GM19395 (cell line): ENCODE measurements at regions not wholly inside any gene's neighbourhood (a gene's known extent, or its start where the extent isn't known, plus 50 kb on each side); places are given as distances from the start of the nearest gene placed in this dataset.
"Not testable (repeated sequence)": the region's sequence is repeated elsewhere in the genome, so short reads cannot be mapped to it uniquely, and the experiment has no call there.

Experiments
- ATAC-seq: cut with Tn5 transposase; IDR thresholded peaks from one replicate; pipeline ENCODE4 v1.9.1; 2021; ENCODE audit warnings: mild to moderate bottlenecking, moderate library complexity; ENCODE audit not compliant: unreplicated experiment

GRCh38 chr13:33545492-33545891, 259.9 kb upstream of the STARD13 start:
- ATAC-seq = no peak

- no peak for ATAC-seq
These were observed 261.5 kb upstream of the STARD13 start for GRCh38 chr13:33547035-33547434.

DNA sequence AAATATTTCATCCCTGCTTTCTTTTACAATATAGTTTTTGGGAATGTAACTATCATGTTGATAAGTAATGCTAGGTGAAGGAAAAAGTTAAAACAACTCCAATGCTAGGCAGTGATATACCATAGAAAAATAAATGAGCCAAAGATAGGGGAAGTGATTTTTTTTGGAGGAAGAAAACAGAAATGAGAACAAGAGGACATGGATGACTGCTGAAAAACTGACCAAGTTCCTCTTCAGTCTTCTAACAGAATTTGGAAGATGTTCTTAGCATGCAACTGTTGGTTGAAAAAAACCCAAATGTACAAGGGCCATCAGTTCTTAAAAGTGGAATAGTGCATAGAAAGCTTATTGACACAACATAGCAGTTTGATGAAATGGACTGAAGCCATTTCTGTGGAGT, 262.5 kb upstream of the STARD13 start:
- peak; percentile 33 for ATAC-seq

DNA sequence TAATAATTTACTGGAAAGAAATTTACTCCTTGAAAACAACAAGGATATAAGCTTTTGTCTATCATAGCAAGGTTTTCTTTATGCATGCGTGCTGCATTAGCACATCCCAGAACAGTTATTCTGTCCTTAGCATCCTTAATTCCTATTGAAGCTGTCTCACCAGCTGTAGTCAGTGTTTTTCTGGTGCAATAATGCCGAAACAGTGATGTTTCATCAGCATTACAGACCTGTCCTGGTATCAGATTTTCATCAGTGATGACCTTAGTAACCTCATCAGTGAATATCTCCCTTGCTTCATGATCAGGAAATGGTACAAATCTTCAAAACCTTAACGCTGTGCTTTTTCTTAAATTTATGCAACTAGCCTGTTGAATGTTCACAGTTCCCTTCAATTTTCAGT, 264.7 kb upstream of the STARD13 start:
- no peak for ATAC-seq

DNA sequence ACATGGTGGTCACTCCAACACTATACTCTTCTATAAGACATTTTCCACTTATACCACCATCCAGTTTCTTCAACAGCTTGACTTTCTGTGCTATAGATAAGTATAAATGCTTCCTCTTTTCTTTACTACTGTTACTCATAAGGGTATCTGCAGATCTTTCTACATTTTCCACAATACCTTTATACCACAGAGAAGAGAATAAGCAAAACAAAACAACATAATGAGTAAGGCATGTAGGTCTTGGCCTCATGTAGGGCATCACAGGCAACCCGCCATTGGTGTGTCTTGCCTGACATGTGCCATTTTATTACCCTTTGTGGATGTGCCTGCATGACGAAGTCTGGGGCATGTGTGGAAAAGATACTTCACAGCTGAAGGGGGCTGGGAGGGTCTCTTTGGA, 265.3 kb upstream of the STARD13 start:
- peak; percentile 61 for ATAC-seq

GRCh38 chr13:33554919-33555791, 262.8 kb upstream of the RFC3 start:
- peak; percentile 86 for ATAC-seq

- no peak for ATAC-seq
These were observed 261.1 kb upstream of the RFC3 start for GRCh38 chr13:33556828-33557227.

DNA sequence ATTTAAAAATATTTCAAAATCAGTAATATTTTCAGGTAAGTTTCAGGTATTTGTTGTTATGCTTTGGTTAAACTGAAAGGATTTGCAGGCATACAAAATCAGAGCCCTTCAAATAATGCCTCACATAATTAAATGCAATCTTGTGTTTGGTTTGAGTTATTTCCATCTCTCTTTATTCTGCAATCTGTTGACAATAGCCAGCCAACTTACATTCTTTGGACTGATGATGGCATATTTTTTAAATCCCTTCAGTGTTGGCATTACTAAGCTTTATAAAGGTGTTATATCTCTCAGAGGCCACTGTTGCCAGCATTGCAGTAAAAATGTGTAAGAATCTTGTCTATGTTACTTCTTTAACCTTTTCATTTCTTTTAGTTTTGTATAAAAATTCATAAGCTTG, 257.2 kb upstream of the RFC3 start:
- no peak for ATAC-seq

GRCh38 chr13:33561627-33562026, 256.3 kb upstream of the RFC3 start:
- no peak for ATAC-seq

DNA sequence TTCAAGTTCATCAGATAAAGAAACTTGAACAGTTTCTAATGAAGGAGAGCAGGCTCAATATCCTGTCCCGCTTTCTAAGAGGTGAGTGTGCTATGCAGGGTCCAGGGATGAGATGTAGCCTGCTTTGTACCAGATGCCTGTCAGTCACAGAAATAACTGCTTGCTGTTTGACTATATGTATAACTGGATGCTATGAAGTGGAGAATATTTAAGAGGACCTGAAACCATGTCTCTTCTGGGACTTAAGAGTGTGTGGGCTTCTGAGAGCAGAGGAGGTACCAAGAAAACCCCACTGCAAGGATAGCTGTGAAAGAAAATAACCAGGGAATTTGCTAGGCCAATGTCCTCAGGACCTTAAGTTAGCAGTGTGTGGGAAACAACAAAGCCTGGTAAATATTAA, 246.3 kb upstream of the RFC3 start:
- ATAC-seq = peak; percentile 96

GRCh38 chr13:33572322-33572721, 245.6 kb upstream of the RFC3 start:
- not testable (repeated sequence) for ATAC-seq

DNA sequence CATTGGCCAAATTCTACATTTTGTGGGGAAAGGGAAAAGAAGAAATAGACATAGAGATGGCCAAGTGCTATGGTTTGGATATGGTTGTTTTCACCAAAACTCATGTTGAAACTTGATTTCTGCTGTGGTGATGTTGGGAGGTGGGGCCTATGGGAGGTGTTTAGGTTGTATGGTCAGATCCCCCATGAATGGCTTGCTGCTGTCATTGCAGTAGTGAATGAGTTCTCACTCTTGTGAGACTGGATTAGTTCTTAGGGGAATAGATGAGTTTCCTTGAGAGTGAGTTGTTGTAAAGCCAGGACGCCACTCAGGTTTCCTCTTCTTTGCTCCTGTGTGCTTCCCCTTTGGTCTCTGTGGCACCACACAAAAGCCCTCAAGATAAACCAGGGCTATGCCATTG, 242.6 kb upstream of the RFC3 start:
- ATAC-seq = no peak

DNA sequence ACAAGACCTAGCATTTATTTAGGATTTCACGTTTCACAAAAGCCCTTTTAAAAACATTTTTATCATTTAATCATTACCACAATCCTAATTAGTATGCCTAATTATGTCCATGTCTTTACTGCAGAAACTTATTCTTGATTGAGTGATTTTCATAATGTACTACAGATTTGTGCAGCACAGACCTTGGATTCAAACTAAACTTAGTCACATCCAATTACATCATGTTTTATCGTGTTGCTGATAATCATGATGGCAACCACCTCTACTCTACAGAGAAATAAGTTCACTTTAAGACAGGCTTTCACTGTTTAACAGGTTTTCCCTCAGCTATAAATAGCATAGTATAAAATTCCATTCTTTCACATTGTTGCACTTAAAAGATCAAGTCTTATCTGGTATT, 240.9 kb upstream of the RFC3 start:
- ATAC-seq = no peak

DNA sequence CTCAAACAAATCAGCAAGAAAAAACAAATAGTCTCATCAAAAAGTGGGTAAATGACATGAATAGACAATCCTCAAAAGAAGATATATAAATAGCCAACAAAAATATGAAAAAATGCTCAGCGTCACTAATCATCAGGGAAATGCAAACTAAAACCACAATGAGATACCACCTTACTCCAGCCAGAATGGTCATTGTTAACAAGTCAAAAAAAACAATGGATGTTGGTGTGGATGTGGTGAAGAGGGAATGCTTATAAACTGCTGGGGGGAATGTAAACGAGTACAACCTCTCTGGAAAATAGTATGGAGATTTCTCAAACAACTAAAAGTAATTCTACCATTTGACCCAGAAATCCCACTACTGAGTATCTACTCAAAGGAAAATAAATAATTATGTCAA, 239.2 kb upstream of the RFC3 start:
- no peak for ATAC-seq

DNA sequence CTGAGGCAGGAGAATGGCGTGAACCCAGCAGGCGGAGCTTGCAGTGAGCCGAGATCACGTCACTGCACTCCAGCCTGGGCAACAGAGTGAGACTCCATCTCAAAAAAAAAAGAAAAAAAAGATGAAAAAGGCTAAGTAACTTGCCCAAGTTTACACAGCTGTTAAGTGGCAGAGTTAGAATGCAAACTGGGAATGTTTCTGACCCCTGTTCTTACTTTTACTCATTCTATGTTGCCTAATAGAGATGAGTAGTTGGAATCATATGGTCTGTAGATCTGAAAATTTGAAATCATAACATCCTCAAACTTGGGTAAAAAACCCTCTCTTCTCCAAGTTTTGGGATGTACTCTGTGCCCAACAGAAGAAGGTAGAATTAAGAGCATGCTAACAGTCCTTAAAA, 235.8 kb upstream of the RFC3 start:
- no peak for ATAC-seq

GRCh38 chr13:33583398-33583797, 234.6 kb upstream of the RFC3 start:
- ATAC-seq = no peak

- ATAC-seq = no peak
These were observed 227.0 kb upstream of the RFC3 start for GRCh38 chr13:33590936-33591335.

DNA sequence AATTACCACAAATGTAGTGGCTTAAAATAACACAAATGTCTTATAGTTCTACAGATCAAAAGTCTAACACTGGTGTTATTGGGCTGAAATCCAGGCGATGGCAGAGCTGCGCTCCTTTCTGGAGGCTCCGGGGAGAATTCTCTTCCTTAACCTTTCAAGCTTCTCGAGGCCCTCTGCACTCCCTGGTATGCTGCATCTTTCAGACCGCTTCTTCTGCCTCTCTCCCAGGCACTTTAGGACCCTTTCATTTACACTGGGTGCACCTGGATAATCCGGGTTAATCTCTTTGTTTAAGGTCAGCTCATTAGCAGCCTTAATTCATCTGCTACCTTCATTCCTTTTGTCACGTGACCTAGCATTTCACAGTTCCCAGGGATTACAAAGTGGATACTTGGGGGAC, 211.3 kb upstream of the RFC3 start:
- ATAC-seq = no peak

DNA sequence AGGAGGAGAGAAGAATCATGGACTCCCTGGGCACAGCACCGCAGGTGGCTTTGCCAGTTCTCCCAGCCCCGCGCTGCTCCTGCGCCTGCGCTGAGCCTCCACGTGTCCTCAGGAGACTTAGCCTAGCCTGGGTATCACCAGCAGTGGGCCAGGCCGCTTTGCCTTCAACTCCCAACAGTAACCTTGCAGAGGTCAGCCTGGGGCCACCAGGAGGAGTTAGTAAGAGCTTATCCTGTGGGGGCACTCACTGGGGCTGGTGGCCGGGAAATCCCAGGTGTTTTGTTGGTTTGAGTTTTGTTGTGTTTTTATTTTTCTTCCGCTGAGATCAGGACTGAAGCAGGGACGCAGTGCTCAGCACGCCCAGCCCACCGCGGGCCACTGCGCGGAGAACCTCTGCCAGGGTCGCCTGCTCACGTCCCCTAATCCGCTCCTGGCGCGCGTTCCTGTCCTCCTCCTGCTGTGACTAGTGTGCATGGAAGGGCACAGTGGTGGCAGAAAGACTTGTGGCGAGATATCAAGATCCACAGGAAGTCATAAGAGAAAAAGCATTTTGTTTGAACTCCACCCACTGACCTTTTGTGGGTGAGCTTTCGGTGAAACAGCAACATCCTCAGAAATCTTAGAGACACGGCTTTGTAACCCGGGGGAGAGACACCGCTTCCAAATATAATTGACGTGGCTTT, 207.4 kb upstream of the RFC3 start:
- ATAC-seq = no peak

GRCh38 chr13:33611121-33611805, 206.7 kb upstream of the RFC3 start:
- ATAC-seq = no peak

- peak; percentile 82 for ATAC-seq
These were observed 205.0 kb upstream of the RFC3 start for GRCh38 chr13:33612641-33613638.
